SK-N-MC (cell line): ENCODE measurements at regions not wholly inside any gene's neighbourhood (a gene's known extent, or its start where the extent isn't known, plus 50 kb on each side); places are given as distances from the start of the nearest gene placed in this dataset.

ENCODE experiments used
- EZH2 ChIP-seq: fragments of 200-600 bp; sonication (generic); IDR thresholded peaks from one replicate; pipeline ENCODE4 v1.6.1; 2017; ENCODE audit warnings: antibody characterized with exemption
- FOXP2 ChIP-seq: optimal IDR thresholded peaks from 2 replicates; pipeline ENCODE3; 2011; ENCODE audit warnings: mild to moderate bottlenecking, moderate library complexity; ENCODE audit not compliant: insufficient read depth; ENCODE audit errors: extremely low read length, control extremely low read depth
- POLR2AphosphoS5 ChIP-seq: IDR thresholded peaks from 2 replicates; pipeline ENCODE4 v1.6.1; 2012; ENCODE audit warnings: mild to moderate bottlenecking, low read depth, low read length, borderline replicate concordance

DNA sequence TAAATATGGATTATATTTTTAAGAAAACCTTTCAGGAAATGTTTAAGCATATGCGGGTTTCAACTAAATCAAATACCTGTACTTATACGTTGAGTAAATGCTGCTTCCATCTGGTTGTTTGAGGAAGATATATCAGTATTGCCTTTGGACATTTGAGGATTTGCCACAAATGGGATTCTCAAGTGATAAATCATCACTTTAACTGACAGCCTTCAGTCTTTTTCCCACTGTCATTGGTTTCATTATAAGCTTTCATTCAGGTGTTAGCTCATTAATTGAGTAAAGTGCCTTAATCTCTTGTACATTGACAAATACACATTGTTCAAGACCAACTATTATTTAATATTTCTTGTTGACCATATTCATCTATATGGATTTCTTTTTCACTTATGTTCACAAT, 217.2 kb downstream of the EDEM1 start:
- no peak for TF ChIP-seq POLR2AphosphoS5
- no peak for TF ChIP-seq EZH2
- TF ChIP-seq FOXP2, result no peak
